IPS-15b (cell line): ENCODE measurements at regions not wholly inside any gene's neighbourhood (a gene's known extent, or its start where the extent isn't known, plus 50 kb on each side); places are given as distances from the start of the nearest gene placed in this dataset.

ENCODE experiments used
- H3K27me3 ChIP-seq: one replicate; pipeline ENCODE4 v1.6.1; 2013; ENCODE audit warnings: low read length; ENCODE audit not compliant: control insufficient read depth, insufficient read depth
- H3K36me3 ChIP-seq: one replicate; pipeline ENCODE4 v1.6.1; 2013; ENCODE audit warnings: low read length; ENCODE audit not compliant: control insufficient read depth, insufficient read depth
- H3K4me1 ChIP-seq: one replicate; pipeline ENCODE4 v1.6.1; 2013; ENCODE audit warnings: mild to moderate bottlenecking, low read length; ENCODE audit not compliant: control insufficient read depth, insufficient read depth
- H3K4me3 ChIP-seq: one replicate; pipeline ENCODE4 v1.5.1; 2013; ENCODE audit warnings: low read depth, low read length
- H3K9ac ChIP-seq: one replicate; pipeline ENCODE4 v1.6.1; 2013; ENCODE audit warnings: low read depth, mild to moderate bottlenecking, low read length
- H3K9me3 ChIP-seq: one replicate; pipeline ENCODE4 v1.6.1; 2013; ENCODE audit warnings: mild to moderate bottlenecking, low read length; ENCODE audit not compliant: control insufficient read depth, insufficient read depth

GRCh38 chr10:129030603-129030895, 436.5 kb upstream of the MGMT start:
- H3K4me1 ChIP-seq, result peaks cover 4% of the 10 kb centered on the region
- H3K9ac ChIP-seq, result no peak overlapping the region
- H3K9me3 ChIP-seq, result no peaks in the 10 kb centered on the region
- H3K4me3 ChIP-seq, result no peak overlapping the region
- H3K27me3 ChIP-seq, result no peaks in the 10 kb centered on the region
- H3K36me3 ChIP-seq, result no peaks in the 10 kb centered on the region

GRCh38 chr10:129030996-129031843, 435.8 kb upstream of the MGMT start:
- Histone ChIP-seq H3K4me3 (no peak overlapping the region), H3K36me3 (no peaks in the 10 kb centered on the region), H3K4me1 (peaks cover 4% of the 10 kb centered on the region), H3K27me3 (no peaks in the 10 kb centered on the region), H3K9me3 (no peaks in the 10 kb centered on the region), H3K9ac (no peak overlapping the region)

GRCh38 chr10:129031844-129032150, 435.2 kb upstream of the MGMT start:
- H3K9me3 ChIP-seq, result no peaks in the 10 kb centered on the region
- peaks cover 4% of the 10 kb centered on the region for H3K4me1 ChIP-seq
- no peak overlapping the region for H3K9ac ChIP-seq
- no peaks in the 10 kb centered on the region for H3K36me3 ChIP-seq
- no peak overlapping the region for H3K4me3 ChIP-seq
- H3K27me3 ChIP-seq, result peaks cover 2% of the 10 kb centered on the region

GRCh38 chr10:129032372-129033313, 434.4 kb upstream of the MGMT start:
- peaks cover 4% of the 10 kb centered on the region for H3K4me1 ChIP-seq
- peaks cover 2% of the 10 kb centered on the region for H3K27me3 ChIP-seq
- H3K9me3 ChIP-seq, result no peaks in the 10 kb centered on the region
- H3K4me3 ChIP-seq, result no peak overlapping the region
- H3K36me3 ChIP-seq, result no peaks in the 10 kb centered on the region
- H3K9ac ChIP-seq, result no peak overlapping the region

GRCh38 chr10:129033340-129033739, 433.7 kb upstream of the MGMT start:
- H3K4me3 ChIP-seq, result no peak overlapping the region
- no peak overlapping the region for H3K9ac ChIP-seq
- peaks cover 4% of the 10 kb centered on the region for H3K4me1 ChIP-seq
- no peaks in the 10 kb centered on the region for H3K9me3 ChIP-seq
- peaks cover 2% of the 10 kb centered on the region for H3K27me3 ChIP-seq
- no peaks in the 10 kb centered on the region for H3K36me3 ChIP-seq

- Histone ChIP-seq H3K27me3 (peaks cover 2% of the 10 kb centered on the region), H3K36me3 (no peaks in the 10 kb centered on the region), H3K4me3 (no peak overlapping the region), H3K9ac (no peak overlapping the region), H3K4me1 (peaks cover 4% of the 10 kb centered on the region), H3K9me3 (no peaks in the 10 kb centered on the region)
Measured at GRCh38 chr10:129033790-129034272, 433.2 kb upstream of the MGMT start.

GRCh38 chr10:129035052-129035827, 431.8 kb upstream of the MGMT start:
- Histone ChIP-seq H3K9me3 (no peaks in the 10 kb centered on the region), H3K27me3 (peaks cover 2% of the 10 kb centered on the region), H3K9ac (no peak overlapping the region), H3K4me3 (no peak overlapping the region), H3K36me3 (no peaks in the 10 kb centered on the region), H3K4me1 (peaks cover 4% of the 10 kb centered on the region)

GRCh38 chr10:129038522-129038921, 428.5 kb upstream of the MGMT start:
- H3K27me3 ChIP-seq, result peaks cover 2% of the 10 kb centered on the region
- H3K9ac ChIP-seq, result no peak overlapping the region
- no peak overlapping the region for H3K4me3 ChIP-seq
- H3K9me3 ChIP-seq, result no peaks in the 10 kb centered on the region
- no peaks in the 10 kb centered on the region for H3K4me1 ChIP-seq
- no peaks in the 10 kb centered on the region for H3K36me3 ChIP-seq

- H3K9me3 ChIP-seq, result no peaks in the 10 kb centered on the region
- no peaks in the 10 kb centered on the region for H3K36me3 ChIP-seq
- H3K4me3 ChIP-seq, result no peak overlapping the region
- no peak overlapping the region for H3K9ac ChIP-seq
- peaks cover 2% of the 10 kb centered on the region for H3K27me3 ChIP-seq
- no peaks in the 10 kb centered on the region for H3K4me1 ChIP-seq
Measured at GRCh38 chr10:129039406-129040370, 427.4 kb upstream of the MGMT start.

- H3K27me3 ChIP-seq, result peaks cover 2% of the 10 kb centered on the region
- H3K36me3 ChIP-seq, result no peaks in the 10 kb centered on the region
- no peak overlapping the region for H3K9ac ChIP-seq
- H3K4me1 ChIP-seq, result no peaks in the 10 kb centered on the region
- H3K9me3 ChIP-seq, result no peaks in the 10 kb centered on the region
- no peak overlapping the region for H3K4me3 ChIP-seq
Measured at GRCh38 chr10:129040377-129040776, 426.7 kb upstream of the MGMT start.

GRCh38 chr10:129041916-129042315, 425.1 kb upstream of the MGMT start:
- no peak overlapping the region for H3K9ac ChIP-seq
- no peak overlapping the region for H3K4me3 ChIP-seq
- H3K4me1 ChIP-seq, result no peaks in the 10 kb centered on the region

More at GRCh38 chr10:129041916-129042315, 425.1 kb upstream of the MGMT start:
- no peaks in the 10 kb centered on the region for H3K36me3 ChIP-seq
- no peaks in the 10 kb centered on the region for H3K27me3 ChIP-seq
- no peaks in the 10 kb centered on the region for H3K9me3 ChIP-seq
